Panc1 (cell line): ENCODE measurements at regions not wholly inside any gene's neighbourhood (a gene's known extent, or its start where the extent isn't known, plus 50 kb on each side); places are given as distances from the start of the nearest gene placed in this dataset.

ENCODE experiments used
- ATAC-seq: fragments of 200-7000 bp; cut with Tn5 transposase; 2 replicates; pipeline ENCODE4 v1.9.1; 2020; ENCODE audit warnings: mild to moderate bottlenecking, moderate library complexity
- BruUV-seq: library from RNA; stranded (reverse); fragments of 400-500 nt; replicated peaks from 2 replicates; lab custom pipeline; 2021; lab: Mats Ljungman, UMichigan
- CTCF ChIA-PET: fragments of 300-600 bp; sonication (Branson Sonifier 250); formaldehyde crosslinking; loops from one replicate; lab custom pipeline; 2022; ENCODE audit warnings: antibody characterized with exemption; lab: Charles Lee
- POLR2A ChIA-PET: fragments of 300-600 bp; sonication (Branson Sonifier 250); formaldehyde crosslinking; loops from one replicate; lab custom pipeline; 2022; ENCODE audit warnings: antibody characterized with exemption; lab: Charles Lee
- DNase-seq: peaks from one replicate; pipeline ENCODE4 v3.0.0-alpha.2; 2010; ENCODE audit warnings: low read depth, low spot score
- H3K27ac ChIP-seq: 2 replicates; pipeline ENCODE4 v1.5.1; 2011; ENCODE audit warnings: mild to moderate bottlenecking, low read length, inconsistent platforms
- H3K27me3 ChIP-seq: fragments of 200-500 bp; sonication (Bioruptor generic); 2 replicates; pipeline ENCODE4 v1.6.0; 2014; ENCODE audit warnings: low read length, inconsistent platforms; ENCODE audit not compliant: control insufficient read depth, insufficient read depth
- H3K36me3 ChIP-seq: fragments of 200-500 bp; sonication (Bioruptor generic); 2 replicates; pipeline ENCODE4 v1.5.1; 2014; ENCODE audit warnings: inconsistent platforms, mild to moderate bottlenecking, low read length, moderate library complexity; ENCODE audit not compliant: control insufficient read depth, insufficient read depth
- H3K4me1 ChIP-seq: 2 replicates; pipeline ENCODE4 v1.5.1; 2011; ENCODE audit warnings: inconsistent platforms, mild to moderate bottlenecking, low read length, moderate library complexity; ENCODE audit not compliant: control insufficient read depth, insufficient read depth
- H3K4me3 ChIP-seq, 2 experiments: 2 replicates each; pipeline ENCODE4 v1.5.1; 2011 to 2012; ENCODE audit warnings: low read depth in 2 of 2, low read length in 2 of 2, mild to moderate bottlenecking in 2 of 2, inconsistent platforms in 1 of 2, moderate library complexity in 1 of 2
- H3K9me3 ChIP-seq: fragments of 200-500 bp; sonication (Bioruptor generic); 2 replicates; pipeline ENCODE4 v1.5.1; 2014; ENCODE audit warnings: low read depth, mild to moderate bottlenecking, inconsistent platforms, low read length, moderate library complexity; ENCODE audit not compliant: control insufficient read depth, insufficient read depth
- CTCF ChIP-seq: fragments of 450-650 bp; IDR thresholded peaks from 2 replicates; pipeline ENCODE4 v1.5.1; 2017; ENCODE audit warnings: mild to moderate bottlenecking
- POLR2AphosphoS5 ChIP-seq: IDR thresholded peaks from 2 replicates; pipeline ENCODE4 v1.6.1; 2012; ENCODE audit warnings: mild to moderate bottlenecking, low read depth, low read length, moderate library complexity
- SIN3A ChIP-seq: IDR thresholded peaks from 2 replicates; pipeline ENCODE4 v1.6.1; 2012; ENCODE audit warnings: low read depth, mild to moderate bottlenecking, low read length, moderate library complexity, borderline replicate concordance; ENCODE audit not compliant: insufficient read depth
- TCF7L2 ChIP-seq: IDR thresholded peaks from 2 replicates; pipeline ENCODE4 v1.6.1; 2011; ENCODE audit warnings: mild to moderate bottlenecking, low read depth, low read length, inconsistent platforms
- in situ Hi-C: cut with HindIII; loops from 2 replicates; pipeline ENCODE4 v1.10.0; 2016; ENCODE audit warnings: low sequenced_read_pairs, low pct_unique_long_range_greater_than_20kb
- intact Hi-C: fragments of 100-400 bp; cut with micrococcal nuclease; formaldehyde crosslinking; loops from one replicate; pipeline ENCODE4 v1.10.0; 2022; ENCODE audit not compliant: unreplicated experiment
- TF ChIP-seq, protein P1 (sequence below), 2 experiments: IDR thresholded peaks; 2 replicates each; pipeline ENCODE4 v1.6.1; 2011 to 2012; ENCODE audit warnings: low read depth in 2 of 2, control low read depth in 1 of 2, low read length in 1 of 2, mild to moderate bottlenecking in 1 of 2, moderate library complexity in 1 of 2; ENCODE audit not compliant: insufficient read depth in 1 of 2

GRCh38 chr5:118365718-118366117 lies 622.6 kb downstream of the DTWD2 start:
- ATAC-seq, result no peak
- intact Hi-C loops, result no loop called here
- Histone ChIP-seq H3K4me3 (no peak overlapping the region), H3K36me3 (no peaks in the 10 kb centered on the region), H3K27me3 (no peaks in the 10 kb centered on the region), H3K9me3 (no peaks in the 10 kb centered on the region), H3K27ac (no peak overlapping the region), H3K4me1 (no peaks in the 10 kb centered on the region)
- no peak for TF ChIP-seq POLR2AphosphoS5
- no peak for TF ChIP-seq SIN3A
- TF ChIP-seq, protein P1, sequence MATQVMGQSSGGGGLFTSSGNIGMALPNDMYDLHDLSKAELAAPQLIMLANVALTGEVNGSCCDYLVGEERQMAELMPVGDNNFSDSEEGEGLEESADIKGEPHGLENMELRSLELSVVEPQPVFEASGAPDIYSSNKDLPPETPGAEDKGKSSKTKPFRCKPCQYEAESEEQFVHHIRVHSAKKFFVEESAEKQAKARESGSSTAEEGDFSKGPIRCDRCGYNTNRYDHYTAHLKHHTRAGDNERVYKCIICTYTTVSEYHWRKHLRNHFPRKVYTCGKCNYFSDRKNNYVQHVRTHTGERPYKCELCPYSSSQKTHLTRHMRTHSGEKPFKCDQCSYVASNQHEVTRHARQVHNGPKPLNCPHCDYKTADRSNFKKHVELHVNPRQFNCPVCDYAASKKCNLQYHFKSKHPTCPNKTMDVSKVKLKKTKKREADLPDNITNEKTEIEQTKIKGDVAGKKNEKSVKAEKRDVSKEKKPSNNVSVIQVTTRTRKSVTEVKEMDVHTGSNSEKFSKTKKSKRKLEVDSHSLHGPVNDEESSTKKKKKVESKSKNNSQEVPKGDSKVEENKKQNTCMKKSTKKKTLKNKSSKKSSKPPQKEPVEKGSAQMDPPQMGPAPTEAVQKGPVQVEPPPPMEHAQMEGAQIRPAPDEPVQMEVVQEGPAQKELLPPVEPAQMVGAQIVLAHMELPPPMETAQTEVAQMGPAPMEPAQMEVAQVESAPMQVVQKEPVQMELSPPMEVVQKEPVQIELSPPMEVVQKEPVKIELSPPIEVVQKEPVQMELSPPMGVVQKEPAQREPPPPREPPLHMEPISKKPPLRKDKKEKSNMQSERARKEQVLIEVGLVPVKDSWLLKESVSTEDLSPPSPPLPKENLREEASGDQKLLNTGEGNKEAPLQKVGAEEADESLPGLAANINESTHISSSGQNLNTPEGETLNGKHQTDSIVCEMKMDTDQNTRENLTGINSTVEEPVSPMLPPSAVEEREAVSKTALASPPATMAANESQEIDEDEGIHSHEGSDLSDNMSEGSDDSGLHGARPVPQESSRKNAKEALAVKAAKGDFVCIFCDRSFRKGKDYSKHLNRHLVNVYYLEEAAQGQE (IDR thresholded peaks at IDR 0.05; ENCODE audit: insufficient read depth in 1 of 2, low read depth in 2 of 2, low read length in 1 of 2), result no peak
- TF ChIP-seq TCF7L2, result no peak
- no peak for DNase-seq
- BruUV-seq, result no TSS peak
- in situ Hi-C loops, result no loop called here
- POLR2A ChIA-PET, result no interaction called here
- CTCF ChIA-PET, result no interaction called here

GRCh38 chr5:118354797-118355196 lies 633.5 kb downstream of the DTWD2 start:
- DNase-seq, result no peak

More at GRCh38 chr5:118354797-118355196, 633.5 kb downstream of the DTWD2 start:
- ChIA-PET CTCF (no interaction called here), POLR2A (no interaction called here)
- H3K36me3 ChIP-seq, result no peaks in the 10 kb centered on the region
- intact Hi-C loops (no loop called here), in situ Hi-C loops (no loop called here)
- no peak overlapping the region for H3K27ac ChIP-seq
- no peaks in the 10 kb centered on the region for H3K4me1 ChIP-seq
- no peaks in the 10 kb centered on the region for H3K9me3 ChIP-seq
- BruUV-seq, result no TSS peak
- H3K27me3 ChIP-seq, result no peaks in the 10 kb centered on the region
- TF ChIP-seq POLR2AphosphoS5 (no peak), SIN3A (no peak), TCF7L2 (no peak), CTCF (no peak)
- TF ChIP-seq, protein P1 (IDR thresholded peaks at IDR 0.05; ENCODE audit: insufficient read depth in 1 of 2, low read depth in 2 of 2, low read length in 1 of 2), result no peak
- H3K4me3 ChIP-seq, result no peak overlapping the region
- ATAC-seq, result no peak
